ENCODE measurements at regions not wholly inside any gene's neighbourhood (a gene's known extent, or its start where the extent isn't known, plus 50 kb on each side); places are given as distances from the start of the nearest gene placed in this dataset.

GRCh38 chrX:131595120-131595519 lies 51.2 kb downstream of the OR13H1 start:
- ChIA-PET POLR2A (no interaction called here), CTCF (no interaction called here)
- Histone ChIP-seq H3K9me3 (ENCODE audit: control insufficient read depth in 1 of 2, insufficient read depth in 1 of 2, low read length in 2 of 2) (no peaks in the 10 kb centered on the region), H3K27me3 (ENCODE audit: control insufficient read depth in 1 of 2, insufficient read depth in 2 of 2, low read length in 2 of 2) (no peaks in the 10 kb centered on the region), H3K36me3 (ENCODE audit: insufficient read depth, low read length) (no peaks in the 10 kb centered on the region), H3K4me1 (ENCODE audit: insufficient read depth, low read length) (no peaks in the 10 kb centered on the region), H3K27ac (ENCODE audit: low read depth in 1 of 2, low read length in 2 of 2) (no peak overlapping the region), H3K4me3 (ENCODE audit: low read length) (no peak overlapping the region)
- Mint-ChIP-seq H3K9me3 (peaks cover 2% of the 10 kb centered on the region), H3K4me3 (no peak overlapping the region), H3K27ac (no peak overlapping the region), H3K27me3 (no peaks in the 10 kb centered on the region), H3K4me1 (ENCODE audit: low read depth) (no peaks in the 10 kb centered on the region), H3K36me3 (ENCODE audit: low read depth) (no peaks in the 10 kb centered on the region)
- intact Hi-C loops (cut with DNase I, micrococcal nuclease), result no loop called here
- ATAC-seq (ENCODE audit: poor library complexity), result no peak
- TF ChIP-seq CTCF (IDR thresholded peaks at IDR 0.05), result no peak
- DNase-seq, result no peak

GRCh38 chrX:131607792-131608369 lies 64.0 kb downstream of the OR13H1 start:
- Histone ChIP-seq H3K27me3 (ENCODE audit: control insufficient read depth in 1 of 2, insufficient read depth in 2 of 2, low read length in 2 of 2) (peaks cover 0 to 7% of the 10 kb centered on the region in 2 experiments), H3K9me3 (ENCODE audit: control insufficient read depth in 1 of 2, insufficient read depth in 1 of 2, low read length in 2 of 2) (no peaks in the 10 kb centered on the region), H3K27ac (ENCODE audit: low read depth in 1 of 2, low read length in 2 of 2) (no peak overlapping the region), H3K4me1 (ENCODE audit: insufficient read depth, low read length) (no peaks in the 10 kb centered on the region), H3K4me3 (ENCODE audit: low read length) (no peak overlapping the region), H3K36me3 (ENCODE audit: insufficient read depth, low read length) (no peaks in the 10 kb centered on the region)
- Mint-ChIP-seq H3K36me3 (ENCODE audit: low read depth) (no peaks in the 10 kb centered on the region), H3K9me3 (no peaks in the 10 kb centered on the region), H3K27me3 (peaks cover 24% of the 10 kb centered on the region), H3K4me3 (no peak overlapping the region), H3K4me1 (ENCODE audit: low read depth) (no peaks in the 10 kb centered on the region), H3K27ac (no peak overlapping the region)
- TF ChIP-seq CTCF (IDR thresholded peaks at IDR 0.05), result no peak
- ChIA-PET CTCF (no interaction called here), POLR2A (no interaction called here)
- ATAC-seq (ENCODE audit: poor library complexity), result no peak
- intact Hi-C loops (cut with DNase I, micrococcal nuclease), result no loop called here
- DNase-seq, result no peak

GRCh38 chrX:131609480-131609879 lies 65.6 kb downstream of the OR13H1 start:
- POLR2A ChIA-PET, result no interaction called here
- Mint-ChIP-seq H3K9me3 (no peaks in the 10 kb centered on the region), H3K4me1 (ENCODE audit: low read depth) (no peaks in the 10 kb centered on the region), H3K27me3 (peaks cover 20% of the 10 kb centered on the region), H3K4me3 (no peak overlapping the region), H3K27ac (no peak overlapping the region), H3K36me3 (ENCODE audit: low read depth) (no peaks in the 10 kb centered on the region)
- Histone ChIP-seq H3K27me3 (ENCODE audit: control insufficient read depth in 1 of 2, insufficient read depth in 2 of 2, low read length in 2 of 2) (peaks cover 0 to 7% of the 10 kb centered on the region in 2 experiments), H3K4me3 (ENCODE audit: low read length) (no peak overlapping the region), H3K4me1 (ENCODE audit: insufficient read depth, low read length) (no peaks in the 10 kb centered on the region), H3K36me3 (ENCODE audit: insufficient read depth, low read length) (no peaks in the 10 kb centered on the region), H3K27ac (ENCODE audit: low read depth in 1 of 2, low read length in 2 of 2) (no peak overlapping the region), H3K9me3 (ENCODE audit: control insufficient read depth in 1 of 2, insufficient read depth in 1 of 2, low read length in 2 of 2) (no peaks in the 10 kb centered on the region)
- DNase-seq (no peak), ATAC-seq (ENCODE audit: poor library complexity) (no peak)
- intact Hi-C loops (cut with DNase I, micrococcal nuclease), result no loop called here
- no peak for TF ChIP-seq CTCF (IDR thresholded peaks at IDR 0.05)
- CTCF ChIA-PET, result no interaction called here

Data from CD4-positive, alpha-beta T cell (primary cell).